H9 (cell line): ENCODE measurements at regions not wholly inside any gene's neighbourhood (a gene's known extent, or its start where the extent isn't known, plus 50 kb on each side); places are given as distances from the start of the nearest gene placed in this dataset.

Experiments used
- DNase-seq: peaks from one replicate; pipeline ENCODE4 v3.0.0-alpha.2; 2017
- H2AFZ ChIP-seq: one replicate; pipeline ENCODE4 v1.6.1; 2013; ENCODE audit warnings: mild to moderate bottlenecking, low read length, control low read depth, moderate library complexity
- H2AK5ac ChIP-seq: 2 replicates; pipeline ENCODE4 v1.6.1; 2013; ENCODE audit warnings: low read length, control low read depth, mixed read lengths; ENCODE audit not compliant: insufficient read length
- H2BK120ac ChIP-seq: one replicate; pipeline ENCODE4 v1.6.1; 2013; ENCODE audit warnings: low read depth, mild to moderate bottlenecking, low read length, control low read depth, inconsistent platforms; ENCODE audit not compliant: poor library complexity, severe bottlenecking
- H2BK12ac ChIP-seq: 2 replicates; pipeline ENCODE4 v1.6.1; 2013; ENCODE audit warnings: low read length, control low read depth, mixed read lengths, low read depth; ENCODE audit not compliant: insufficient read length
- H2BK15ac ChIP-seq: 2 replicates; pipeline ENCODE4 v1.6.1; 2013; ENCODE audit warnings: low read depth, low read length, control low read depth
- H2BK20ac ChIP-seq: one replicate; pipeline ENCODE4 v1.6.1; 2013; ENCODE audit warnings: low read depth, mild to moderate bottlenecking, low read length, control low read depth, inconsistent platforms; ENCODE audit not compliant: poor library complexity, severe bottlenecking
- H2BK5ac ChIP-seq: 2 replicates; pipeline ENCODE4 v1.6.1; 2013; ENCODE audit warnings: low read length, control low read depth, mixed read lengths; ENCODE audit not compliant: insufficient read length
- H3K14ac ChIP-seq: 2 replicates; pipeline ENCODE4 v1.6.1; 2013; ENCODE audit warnings: low read length, control low read depth; ENCODE audit not compliant: insufficient read depth
- H3K18ac ChIP-seq: 2 replicates; pipeline ENCODE4 v1.6.1; 2013; ENCODE audit warnings: low read depth, mild to moderate bottlenecking, mixed read lengths, low read length, control low read depth; ENCODE audit not compliant: insufficient read length
- H3K23ac ChIP-seq: 2 replicates; pipeline ENCODE4 v1.6.1; 2013; ENCODE audit warnings: low read length, control low read depth, mixed read lengths, low read depth; ENCODE audit not compliant: insufficient read length
- H3K23me2 ChIP-seq: 2 replicates; pipeline ENCODE4 v1.6.1; 2013; ENCODE audit warnings: low read depth, mild to moderate bottlenecking, mixed read lengths, low read length, control low read depth; ENCODE audit not compliant: insufficient read length, poor library complexity, severe bottlenecking
- H3K27ac ChIP-seq: 2 replicates; pipeline ENCODE4 v1.5.1; 2013; ENCODE audit warnings: low read length, control low read depth, mixed read lengths, low read depth; ENCODE audit not compliant: insufficient read length
- H3K27me3 ChIP-seq: 2 replicates; pipeline ENCODE4 v1.6.1; 2013; ENCODE audit warnings: low read length, control low read depth, inconsistent platforms; ENCODE audit not compliant: insufficient read depth
- H3K4ac ChIP-seq: 2 replicates; pipeline ENCODE4 v1.6.1; 2013; ENCODE audit warnings: low read depth, mild to moderate bottlenecking, control low read depth, inconsistent platforms, low read length, moderate library complexity
- H3K4me1 ChIP-seq: 2 replicates; pipeline ENCODE4 v1.6.1; 2013; ENCODE audit warnings: low read length, control low read depth, inconsistent platforms; ENCODE audit not compliant: insufficient read depth
- H3K4me2 ChIP-seq: 2 replicates; pipeline ENCODE4 v1.6.1; 2013; ENCODE audit warnings: low read length, control low read depth, mixed read lengths; ENCODE audit not compliant: insufficient read length, insufficient read depth
- H3K56ac ChIP-seq: 2 replicates; pipeline ENCODE4 v1.6.1; 2013; ENCODE audit warnings: low read depth, mild to moderate bottlenecking, mixed read lengths, low read length, control low read depth; ENCODE audit not compliant: insufficient read length
- H3K79me1 ChIP-seq: 2 replicates; pipeline ENCODE4 v1.6.1; 2013; ENCODE audit warnings: low read depth, mild to moderate bottlenecking, moderate library complexity, low read length, control low read depth, inconsistent platforms; ENCODE audit not compliant: insufficient read depth, poor library complexity, severe bottlenecking
- H3K79me2 ChIP-seq: 2 replicates; pipeline ENCODE4 v1.6.1; 2013; ENCODE audit warnings: low read length, control low read depth, inconsistent platforms; ENCODE audit not compliant: insufficient read depth
- H3K9ac ChIP-seq: 2 replicates; pipeline ENCODE4 v1.6.1; 2013; ENCODE audit warnings: low read length, control low read depth, mixed read lengths; ENCODE audit not compliant: insufficient read length; ENCODE audit errors: extremely low read depth
- H3K9me3 ChIP-seq: one replicate; pipeline ENCODE4 v1.6.1; 2013; ENCODE audit warnings: low read depth, low read length, inconsistent platforms; ENCODE audit not compliant: control insufficient read depth
- H3T11ph ChIP-seq: one replicate; pipeline ENCODE4 v1.6.1; 2013; ENCODE audit warnings: mild to moderate bottlenecking, low read length, control low read depth, inconsistent platforms
- H4K20me1 ChIP-seq: one replicate; pipeline ENCODE4 v1.6.1; 2013; ENCODE audit not compliant: control insufficient read depth, insufficient read length, insufficient read depth
- H4K5ac ChIP-seq: 2 replicates; pipeline ENCODE4 v1.6.1; 2013; ENCODE audit warnings: low read depth, mild to moderate bottlenecking, mixed read lengths, low read length, control low read depth; ENCODE audit not compliant: insufficient read length
- H4K8ac ChIP-seq: replicated peaks from 2 replicates; pipeline ENCODE4 v1.6.1; 2013; ENCODE audit warnings: low read length, control low read depth, mixed read lengths, low read depth; ENCODE audit not compliant: insufficient read length
- H4K91ac ChIP-seq: 2 replicates; pipeline ENCODE4 v1.6.1; 2013; ENCODE audit warnings: low read depth, mild to moderate bottlenecking, moderate library complexity, mixed read lengths, low read length, control low read depth; ENCODE audit not compliant: insufficient read length
- H3K27ac Mint-ChIP-seq, 3 experiments: 2 replicates in 2 of 3; 3 replicates in 1 of 3; pipeline ENCODE4 v1.8.0; 2020 to 2021; ENCODE audit warnings: mixed read lengths in 3 of 3, mild to moderate bottlenecking in 1 of 3, moderate library complexity in 1 of 3
- H3K27me3 Mint-ChIP-seq: 2 replicates; pipeline ENCODE4 v1.8.0; 2021; ENCODE audit warnings: low read depth, mild to moderate bottlenecking, moderate library complexity, mixed read lengths
- H3K36me3 Mint-ChIP-seq, 3 experiments: 2 replicates in 2 of 3; 3 replicates in 1 of 3; pipeline ENCODE4 v1.8.0; 2020 to 2021; ENCODE audit warnings: low read depth in 3 of 3, mixed read lengths in 3 of 3; ENCODE audit not compliant: insufficient read depth in 1 of 3
- H3K4me1 Mint-ChIP-seq, 2 experiments: 2 replicates each; pipeline ENCODE4 v1.8.0; 2020; ENCODE audit warnings: mixed read lengths in 2 of 2
- H3K4me3 Mint-ChIP-seq, 2 experiments: 2 replicates in 1 of 2; 3 replicates in 1 of 2; pipeline ENCODE4 v1.8.0; 2020 to 2021; ENCODE audit warnings: mild to moderate bottlenecking in 2 of 2, mixed read lengths in 2 of 2, moderate library complexity in 1 of 2
- H3K9me3 Mint-ChIP-seq, 2 experiments: 2 replicates in 1 of 2; 3 replicates in 1 of 2; pipeline ENCODE4 v1.8.0; 2020; ENCODE audit warnings: mild to moderate bottlenecking in 2 of 2, mixed read lengths in 2 of 2, moderate library complexity in 1 of 2
- CTCF ChIP-seq: fragments of 200-600 bp; sonication (generic); conservative IDR thresholded peaks from 3 replicates; pipeline ENCODE4 v1.8.0; 2021; ENCODE audit warnings: antibody characterized with exemption, mild to moderate bottlenecking
- WGBS: extraction: QIAGEN DNeasy Blood & Tissue Kit; methylation state at CpG from one replicate; pipeline ENCODE4 v1.1.7; 2013; ENCODE audit warnings: missing lambda C conversion rate, low lambda C conversion rate, mixed read lengths; ENCODE audit not compliant: insufficient read length; ENCODE audit errors: extremely low coverage; 5-methylcytosine and 5-hydroxymethylcytosine counted together

GRCh38 chr14:84975241-84975902 is 554.6 kb upstream of the FLRT2 start:
- Mint-ChIP-seq H3K27me3 (no peaks in the 10 kb centered on the region), H3K4me3 (no peak overlapping the region), H3K9me3 (no peaks in the 10 kb centered on the region), H3K4me1 (peaks cover 6% of the 10 kb centered on the region in 2 experiments; a peak in 3 of 4 replicates), H3K27ac (no peak overlapping the region), H3K36me3 (no peaks in the 10 kb centered on the region)
- DNase-seq = no peak
- no peak overlapping the region for H3K14ac ChIP-seq
- no peak overlapping the region for H2AFZ ChIP-seq
- H4K8ac ChIP-seq = no peak overlapping the region
- H2BK15ac ChIP-seq = no peak overlapping the region
- H3K9me3 ChIP-seq = no peaks in the 10 kb centered on the region
- H2BK5ac ChIP-seq = no peak overlapping the region
- no peaks in the 10 kb centered on the region for H3K79me1 ChIP-seq
- H2BK12ac ChIP-seq = no peak overlapping the region
- no peak overlapping the region for H2BK20ac ChIP-seq
- H3K18ac ChIP-seq = no peak overlapping the region
- peaks cover 3% of the 10 kb centered on the region; the same call in 1 of the 2 replicates for H3K4me1 ChIP-seq
- WGBS = no CpG with 5 or more reads among the region's 2 CpGs
- no peaks in the 10 kb centered on the region for H3K27me3 ChIP-seq
- no peak overlapping the region for H3K23ac ChIP-seq
- no peak overlapping the region for H4K5ac ChIP-seq
- H3K4ac ChIP-seq = no peak overlapping the region
- no peaks in the 10 kb centered on the region for H3K79me2 ChIP-seq
- no peak overlapping the region for H3K27ac ChIP-seq
- no peak overlapping the region for H3K4me2 ChIP-seq
- H3K23me2 ChIP-seq = no peaks in the 10 kb centered on the region
- no peak overlapping the region for H3K9ac ChIP-seq
- H2AK5ac ChIP-seq = no peak overlapping the region
- no peak overlapping the region for H2BK120ac ChIP-seq
- no peak for TF ChIP-seq CTCF
- no peak overlapping the region for H3K56ac ChIP-seq
- H4K20me1 ChIP-seq = no peaks in the 10 kb centered on the region
- H3T11ph ChIP-seq = no peak overlapping the region
- H4K91ac ChIP-seq = no peak overlapping the region
